GM12875 (cell line): ENCODE measurements at regions not wholly inside any gene's neighbourhood (a gene's known extent, or its start where the extent isn't known, plus 50 kb on each side); places are given as distances from the start of the nearest gene placed in this dataset.
"Not testable (repeated sequence)": the region's sequence is repeated elsewhere in the genome, so short reads cannot be mapped to it uniquely, and the experiment has no call there.

Source experiments
- H3K4me3 ChIP-seq: one replicate; pipeline ENCODE4 v1.5.1; 2011; ENCODE audit warnings: low read depth, low read length, control low read depth
- CTCF ChIP-seq: IDR thresholded peaks from 2 replicates; pipeline ENCODE4 v1.5.1; 2011; ENCODE audit warnings: low read depth, mild to moderate bottlenecking, control low read depth, inconsistent platforms, low read length, moderate library complexity, borderline replicate concordance; ENCODE audit not compliant: insufficient read depth

DNA sequence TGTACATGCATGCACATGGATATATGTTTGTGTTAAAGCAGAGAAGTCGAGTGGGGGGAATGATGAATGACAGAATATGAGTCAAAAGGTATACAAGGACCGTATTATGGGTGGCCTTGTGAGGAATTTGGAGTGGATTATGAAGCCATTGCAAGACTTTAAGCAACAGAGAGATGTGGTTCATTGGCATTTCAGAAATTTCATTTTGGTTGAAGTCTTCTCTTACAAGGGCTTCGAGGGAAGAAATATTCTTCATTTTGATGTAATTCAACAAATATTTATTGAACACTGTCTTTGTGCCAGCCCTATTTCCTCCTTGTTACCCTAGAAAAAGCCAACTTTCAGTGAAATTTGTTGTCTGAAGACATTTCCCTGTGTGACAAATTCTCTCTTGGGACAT lies 83.9 kb upstream of the SLCO6A1 start:
- no peak for TF ChIP-seq CTCF
- no peak overlapping the region for H3K4me3 ChIP-seq

GRCh38 chr5:102583276-102584124 lies 84.7 kb upstream of the SLCO6A1 start:
- no peak overlapping the region for H3K4me3 ChIP-seq
- TF ChIP-seq CTCF: no peak

GRCh38 chr5:102589661-102590060 lies 90.9 kb upstream of the SLCO6A1 start:
- H3K4me3 ChIP-seq: no peak overlapping the region
- no peak for TF ChIP-seq CTCF

DNA sequence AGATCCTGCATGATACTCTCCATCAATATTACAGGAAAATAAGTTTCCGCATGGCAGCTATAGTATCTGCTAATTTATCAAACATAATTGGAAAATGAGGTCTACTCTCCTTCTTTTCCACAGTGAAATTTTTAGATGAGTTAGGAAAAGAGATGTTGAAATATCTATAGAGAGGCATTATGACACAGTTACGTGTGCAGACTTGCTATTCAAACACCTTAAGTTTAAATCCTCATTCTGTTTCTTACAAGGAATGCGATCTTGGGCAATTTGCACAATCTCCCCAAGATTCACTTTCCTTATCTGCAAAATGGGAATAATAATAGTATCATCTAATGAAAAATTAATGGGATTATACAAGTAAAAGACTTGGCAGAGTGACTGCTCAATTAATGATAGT lies 91.7 kb upstream of the SLCO6A1 start:
- TF ChIP-seq CTCF: no peak
- no peak overlapping the region for H3K4me3 ChIP-seq

GRCh38 chr5:102591650-102592049 lies 92.8 kb upstream of the SLCO6A1 start:
- no peak for TF ChIP-seq CTCF
- H3K4me3 ChIP-seq: no peak overlapping the region

- not testable (repeated sequence) for H3K4me3 ChIP-seq
These were observed 93.8 kb upstream of the SLCO6A1 start for GRCh38 chr5:102592586-102592985.

DNA sequence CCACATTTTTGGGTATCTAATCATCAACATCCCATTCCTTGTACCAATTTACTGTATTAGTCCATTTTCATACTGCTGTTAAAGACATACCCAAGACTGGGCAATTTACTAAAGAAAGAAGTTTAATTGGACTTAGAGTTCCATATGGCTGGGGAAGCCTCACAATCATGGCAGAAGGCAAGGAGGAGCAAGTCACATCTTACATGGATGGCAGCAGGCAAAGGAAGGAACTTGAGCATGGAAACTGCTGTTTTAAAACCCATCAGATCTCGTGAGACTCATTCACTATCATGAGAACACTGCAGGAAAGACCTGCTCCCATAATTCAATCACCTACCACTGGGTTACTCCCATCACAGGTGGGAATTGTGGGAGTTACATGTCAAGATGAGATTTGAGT lies 95.4 kb upstream of the SLCO6A1 start:
- no peak overlapping the region for H3K4me3 ChIP-seq
- no peak for TF ChIP-seq CTCF
